ENCODE measurements at regions not wholly inside any gene's neighbourhood (a gene's known extent, or its start where the extent isn't known, plus 50 kb on each side); places are given as distances from the start of the nearest gene placed in this dataset.

- intact Hi-C loops (cut with DNase I): no loop called here
- TF ChIP-seq POLR2AphosphoS5 (IDR thresholded peaks at IDR 0.05) (no peak), POLR2A (IDR thresholded peaks at IDR 0.05) (no peak)
- TF ChIP-seq, protein P1, sequence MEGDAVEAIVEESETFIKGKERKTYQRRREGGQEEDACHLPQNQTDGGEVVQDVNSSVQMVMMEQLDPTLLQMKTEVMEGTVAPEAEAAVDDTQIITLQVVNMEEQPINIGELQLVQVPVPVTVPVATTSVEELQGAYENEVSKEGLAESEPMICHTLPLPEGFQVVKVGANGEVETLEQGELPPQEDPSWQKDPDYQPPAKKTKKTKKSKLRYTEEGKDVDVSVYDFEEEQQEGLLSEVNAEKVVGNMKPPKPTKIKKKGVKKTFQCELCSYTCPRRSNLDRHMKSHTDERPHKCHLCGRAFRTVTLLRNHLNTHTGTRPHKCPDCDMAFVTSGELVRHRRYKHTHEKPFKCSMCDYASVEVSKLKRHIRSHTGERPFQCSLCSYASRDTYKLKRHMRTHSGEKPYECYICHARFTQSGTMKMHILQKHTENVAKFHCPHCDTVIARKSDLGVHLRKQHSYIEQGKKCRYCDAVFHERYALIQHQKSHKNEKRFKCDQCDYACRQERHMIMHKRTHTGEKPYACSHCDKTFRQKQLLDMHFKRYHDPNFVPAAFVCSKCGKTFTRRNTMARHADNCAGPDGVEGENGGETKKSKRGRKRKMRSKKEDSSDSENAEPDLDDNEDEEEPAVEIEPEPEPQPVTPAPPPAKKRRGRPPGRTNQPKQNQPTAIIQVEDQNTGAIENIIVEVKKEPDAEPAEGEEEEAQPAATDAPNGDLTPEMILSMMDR (IDR thresholded peaks at IDR 0.05): no peak
- H3K4me1 ChIP-seq (replicated peaks): no peaks in the 10 kb centered on the region
- H3K27ac ChIP-seq: no peak overlapping the region
- H3K9me3 ChIP-seq: no peaks in the 10 kb centered on the region
- no peak for DNase-seq (ENCODE audit: low spot score)
- WGBS: 64% methylated on average over 2 of the region's 2 CpGs
- no peaks in the 10 kb centered on the region for H3K36me3 ChIP-seq
- H3K4me3 ChIP-seq: no peak overlapping the region
- no peaks in the 10 kb centered on the region for H3K27me3 ChIP-seq (replicated peaks; ENCODE audit: insufficient read depth)
Observed at GRCh38 chr18:60082282-60082681, 182.5 kb downstream of the PMAIP1 start.

DNA sequence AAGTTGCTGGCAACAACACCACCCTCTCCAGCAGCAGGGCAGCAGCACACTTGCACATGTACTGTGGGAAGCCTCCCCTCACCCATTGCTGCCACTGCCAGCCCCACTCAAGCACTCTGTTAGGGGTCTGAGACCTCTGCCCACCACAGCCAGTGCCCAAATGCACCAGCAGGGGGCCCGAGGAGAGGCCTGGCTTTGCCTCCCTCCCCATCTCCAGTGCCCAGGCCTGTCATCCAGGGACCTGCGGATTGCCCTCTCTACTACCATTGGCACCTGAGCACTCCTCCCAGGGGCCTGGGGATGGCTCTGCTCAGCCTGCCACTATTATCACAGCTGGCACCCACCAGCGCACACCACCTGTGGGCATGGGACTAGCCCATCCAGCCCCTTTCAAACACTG, 175.7 kb downstream of the PMAIP1 start:
- DNase-seq (ENCODE audit: low spot score): no peak
- WGBS: 85% methylated on average over 3 of the region's 3 CpGs
- H3K27ac ChIP-seq: no peak overlapping the region
- no peak overlapping the region for H3K4me3 ChIP-seq
- intact Hi-C loops (cut with DNase I): no loop called here
- H3K36me3 ChIP-seq: no peaks in the 10 kb centered on the region
- H3K9me3 ChIP-seq: no peaks in the 10 kb centered on the region
- TF ChIP-seq POLR2A (IDR thresholded peaks at IDR 0.05) (no peak), POLR2AphosphoS5 (IDR thresholded peaks at IDR 0.05) (no peak)
- TF ChIP-seq, protein P1 (IDR thresholded peaks at IDR 0.05): no peak
- no peaks in the 10 kb centered on the region for H3K4me1 ChIP-seq (replicated peaks)
- no peaks in the 10 kb centered on the region for H3K27me3 ChIP-seq (replicated peaks; ENCODE audit: insufficient read depth)

GRCh38 chr18:60070631-60071030, 170.8 kb downstream of the PMAIP1 start:
- WGBS: 56% methylated on average over 3 of the region's 3 CpGs
- no peak for TF ChIP-seq POLR2AphosphoS5 (IDR thresholded peaks at IDR 0.05)
- intact Hi-C loops (cut with DNase I): no loop called here
- Histone ChIP-seq H3K4me3 (no peak overlapping the region), H3K36me3 (no peaks in the 10 kb centered on the region), H3K4me1 (replicated peaks) (no peaks in the 10 kb centered on the region), H3K27ac (no peak overlapping the region), H3K27me3 (replicated peaks; ENCODE audit: insufficient read depth) (no peaks in the 10 kb centered on the region), H3K9me3 (no peaks in the 10 kb centered on the region)
- DNase-seq (ENCODE audit: low spot score): no peak

DNA sequence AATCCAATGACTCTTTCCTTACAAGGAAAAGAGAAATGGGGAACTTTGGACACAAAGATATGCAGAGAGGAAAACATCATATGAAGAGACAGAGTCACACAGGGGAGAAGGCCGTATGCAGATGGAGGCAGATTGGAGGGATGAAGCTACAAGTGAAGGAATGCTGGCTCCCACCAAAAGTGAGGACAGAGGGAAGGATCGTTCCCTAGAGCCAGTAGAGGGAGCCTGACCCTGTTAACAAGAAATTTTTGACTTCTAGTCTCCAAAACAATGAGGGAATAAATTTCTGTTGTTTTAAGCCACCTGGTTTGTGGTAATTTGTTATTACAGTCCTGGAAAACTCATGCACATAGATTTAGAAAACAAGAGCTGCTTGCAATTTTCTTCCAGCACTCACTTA, 169.3 kb downstream of the PMAIP1 start:
- intact Hi-C loops (cut with DNase I): no loop called here
- H3K4me1 ChIP-seq (replicated peaks): no peaks in the 10 kb centered on the region
- H3K4me3 ChIP-seq: no peak overlapping the region
- no peaks in the 10 kb centered on the region for H3K27me3 ChIP-seq (replicated peaks; ENCODE audit: insufficient read depth)
- no peaks in the 10 kb centered on the region for H3K9me3 ChIP-seq
- 62% methylated on average over 2 of the region's 2 CpGs for WGBS
- no peak for TF ChIP-seq POLR2A (IDR thresholded peaks at IDR 0.05)
- TF ChIP-seq, protein P1 (IDR thresholded peaks at IDR 0.05): no peak
- TF ChIP-seq POLR2AphosphoS5 (IDR thresholded peaks at IDR 0.05): no peak
- no peaks in the 10 kb centered on the region for H3K36me3 ChIP-seq
- no peak overlapping the region for H3K27ac ChIP-seq
- no peak for DNase-seq (ENCODE audit: low spot score)

DNA sequence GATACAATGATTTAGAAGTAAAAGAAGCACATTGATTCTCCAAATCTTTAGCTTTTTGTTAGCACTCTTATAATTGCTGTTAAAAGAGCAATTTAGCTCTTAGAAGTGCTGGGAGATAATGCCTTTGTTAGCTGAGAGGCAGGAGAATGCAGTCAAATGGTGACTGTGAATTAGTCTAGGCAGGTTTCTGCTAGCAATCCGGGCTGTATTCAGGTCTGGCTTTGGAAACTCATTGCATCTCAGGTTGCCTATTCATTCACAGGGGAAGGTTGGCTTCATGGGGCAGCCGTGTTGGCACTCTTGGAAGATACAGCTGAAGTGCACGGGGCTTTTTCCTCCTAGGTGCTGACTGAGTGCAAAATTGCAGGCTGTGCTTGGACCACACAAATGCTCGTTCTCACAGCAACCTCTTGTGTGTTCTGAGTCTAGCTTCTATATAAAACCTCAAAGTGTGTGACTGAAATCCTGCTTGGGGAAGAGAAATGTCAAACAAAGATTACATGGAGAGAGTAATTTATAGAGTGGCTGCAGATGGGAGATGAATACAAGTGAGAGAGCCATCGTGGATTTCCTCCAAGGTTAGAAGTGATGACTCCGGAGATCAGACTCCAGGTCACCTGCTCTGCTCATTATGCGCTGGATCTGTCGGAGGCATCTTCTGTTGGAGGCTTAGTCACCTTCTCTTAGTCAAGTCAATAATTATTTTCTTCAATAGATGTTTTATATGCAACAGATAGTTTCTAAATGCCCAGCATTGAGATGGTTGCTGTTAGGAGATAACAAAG, 167.8 kb downstream of the PMAIP1 start:
- H3K27me3 ChIP-seq (replicated peaks; ENCODE audit: insufficient read depth): no peaks in the 10 kb centered on the region
- no peak overlapping the region for H3K4me3 ChIP-seq
- no peaks in the 10 kb centered on the region for H3K9me3 ChIP-seq
- no peaks in the 10 kb centered on the region for H3K4me1 ChIP-seq (replicated peaks)
- TF ChIP-seq POLR2AphosphoS5 (IDR thresholded peaks at IDR 0.05): no peak
- no peak for TF ChIP-seq POLR2A (IDR thresholded peaks at IDR 0.05)
- TF ChIP-seq, protein P1 (IDR thresholded peaks at IDR 0.05): no peak
- 50% methylated on average over 8 of the region's 8 CpGs for WGBS
- no peak overlapping the region for H3K27ac ChIP-seq
- DNase-seq (ENCODE audit: low spot score): no peak
- no peaks in the 10 kb centered on the region for H3K36me3 ChIP-seq
- intact Hi-C loops (cut with DNase I): no loop called here

Measured in prostate gland (tissue), 2 donors.